GM21723 (cell line): ENCODE measurements at regions not wholly inside any gene's neighbourhood (a gene's known extent, or its start where the extent isn't known, plus 50 kb on each side); places are given as distances from the start of the nearest gene placed in this dataset.
A peak's percentile ranks its signal among the peaks of the same experiment; 100 is the strongest.

ENCODE experiments used
- ATAC-seq: cut with Tn5 transposase; IDR thresholded peaks from one replicate; pipeline ENCODE4 v1.9.1; 2021; ENCODE audit warnings: mild to moderate bottlenecking, moderate library complexity; ENCODE audit not compliant: unreplicated experiment

DNA sequence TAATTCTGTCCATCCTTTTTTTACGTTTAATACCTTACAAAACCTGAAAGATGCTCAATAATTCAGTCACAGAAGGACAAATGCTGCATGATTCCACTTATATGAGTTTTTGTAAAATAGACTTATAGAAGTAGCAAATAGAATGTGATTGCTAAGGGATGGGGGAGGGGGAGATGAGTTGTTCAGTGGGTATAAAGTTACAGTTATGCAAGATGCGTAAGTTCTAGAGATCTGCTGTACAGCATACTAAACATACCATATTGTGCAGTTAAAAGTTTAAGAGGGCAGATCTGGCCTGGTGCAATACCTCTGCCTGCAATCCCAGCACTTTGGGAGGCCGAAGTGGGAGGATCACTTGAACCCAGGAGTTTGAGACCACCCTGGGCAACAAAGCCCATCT is 78.8 kb downstream of the TET3 start:
- ATAC-seq = no peak

- ATAC-seq = no peak
Observed at GRCh38 chr2:74065456-74065855, 80.7 kb downstream of the TET3 start.

DNA sequence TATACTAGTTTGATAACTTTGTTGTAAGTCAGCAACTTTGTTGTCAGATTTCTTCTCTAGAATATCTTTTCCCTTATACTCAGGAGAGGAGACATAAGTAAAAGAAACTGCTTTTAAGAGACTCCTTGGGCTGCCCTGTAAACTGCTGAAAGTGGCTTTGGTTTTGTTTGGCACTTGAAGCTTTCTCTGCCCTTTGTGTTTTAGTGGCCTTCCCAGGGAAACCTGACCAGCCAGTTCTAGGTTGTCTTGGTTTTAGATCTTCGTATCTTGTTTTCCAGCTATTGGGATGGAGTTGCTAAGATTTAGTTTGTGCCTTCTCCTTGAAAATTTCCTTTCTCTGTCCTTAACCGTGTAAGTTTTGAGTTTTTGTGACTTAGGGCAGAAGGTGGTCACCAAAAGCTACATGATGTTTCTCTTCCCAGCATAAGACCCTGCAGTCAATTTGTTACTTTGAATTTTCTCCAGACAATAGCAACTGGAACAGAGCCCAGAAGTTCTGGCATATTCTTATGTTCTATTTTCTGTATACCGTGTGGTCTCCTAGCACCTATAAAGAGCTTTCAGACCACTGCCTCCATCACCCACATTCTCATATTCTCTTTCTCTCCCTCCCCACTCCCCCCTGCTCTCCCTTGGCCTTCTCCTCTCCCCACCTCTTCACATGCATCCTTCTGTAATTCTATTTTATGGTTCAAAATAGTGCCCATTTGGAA is 81.1 kb downstream of the BOLA3 start:
- ATAC-seq = no peak

GRCh38 chr2:74067221-74067747 is 80.4 kb downstream of the BOLA3 start:
- no peak for ATAC-seq

DNA sequence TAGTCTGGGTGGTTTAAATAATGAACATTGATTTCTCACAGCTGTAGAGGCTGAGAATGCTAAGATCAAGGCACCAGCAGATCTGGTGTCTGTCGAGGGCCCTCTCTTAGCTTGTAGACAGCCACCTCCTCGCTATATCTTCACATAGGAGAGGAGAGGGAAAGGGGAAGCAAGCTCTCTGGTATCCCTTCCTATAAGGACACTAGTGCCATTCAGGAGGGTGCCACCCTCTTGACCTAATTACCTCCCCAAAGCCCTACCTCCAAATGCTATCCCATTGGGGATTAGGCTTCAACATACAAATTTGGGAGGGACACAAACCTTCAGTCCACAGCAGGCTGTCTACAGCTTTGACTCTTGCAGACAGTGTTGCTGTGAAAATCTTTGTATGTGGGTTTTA is 76.7 kb downstream of the BOLA3 start:
- ATAC-seq = no peak

DNA sequence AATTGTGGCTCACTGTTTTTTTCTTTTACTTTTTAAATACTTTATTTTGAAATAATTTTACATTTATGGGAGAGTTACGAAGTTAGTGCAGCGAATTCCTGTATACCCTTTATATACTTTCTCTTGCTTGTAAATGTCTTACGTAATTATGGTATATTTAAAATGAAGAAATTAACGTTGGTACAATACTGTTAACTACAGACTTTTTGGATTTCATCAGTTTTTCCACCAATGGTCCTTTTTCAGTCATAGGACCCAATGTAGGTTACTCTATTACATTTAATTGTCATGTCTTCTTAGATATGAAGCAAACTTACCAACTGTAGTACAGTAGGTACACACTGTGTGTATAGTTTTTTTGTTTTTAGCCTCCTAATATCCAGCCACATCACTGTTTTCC is 76.3 kb downstream of the BOLA3 start:
- no peak for ATAC-seq

GRCh38 chr2:74072565-74072964 is 75.1 kb downstream of the BOLA3 start:
- ATAC-seq = no peak

DNA sequence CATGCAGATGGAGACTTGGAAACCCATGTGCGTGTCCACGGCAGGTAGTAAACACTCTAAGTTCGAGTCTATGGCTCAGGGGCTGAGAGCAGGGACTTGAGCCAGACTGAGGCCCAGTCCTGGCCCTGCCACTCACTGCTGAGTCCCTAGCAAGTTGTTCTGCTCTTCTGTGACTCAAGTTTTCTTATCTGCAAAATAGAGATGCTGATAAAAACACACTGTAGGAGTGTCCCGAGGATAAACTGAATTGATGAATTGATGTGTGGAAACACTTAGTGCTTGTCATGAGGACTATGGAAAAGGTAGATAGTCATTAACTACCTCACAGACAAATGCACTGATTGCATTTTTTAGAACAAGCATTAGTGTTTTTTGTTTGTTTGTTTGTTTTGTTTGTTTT is 73.2 kb downstream of the BOLA3 start:
- ATAC-seq = no peak

- no peak for ATAC-seq
Observed at GRCh38 chr2:74076074-74076470, 71.6 kb downstream of the BOLA3 start.

DNA sequence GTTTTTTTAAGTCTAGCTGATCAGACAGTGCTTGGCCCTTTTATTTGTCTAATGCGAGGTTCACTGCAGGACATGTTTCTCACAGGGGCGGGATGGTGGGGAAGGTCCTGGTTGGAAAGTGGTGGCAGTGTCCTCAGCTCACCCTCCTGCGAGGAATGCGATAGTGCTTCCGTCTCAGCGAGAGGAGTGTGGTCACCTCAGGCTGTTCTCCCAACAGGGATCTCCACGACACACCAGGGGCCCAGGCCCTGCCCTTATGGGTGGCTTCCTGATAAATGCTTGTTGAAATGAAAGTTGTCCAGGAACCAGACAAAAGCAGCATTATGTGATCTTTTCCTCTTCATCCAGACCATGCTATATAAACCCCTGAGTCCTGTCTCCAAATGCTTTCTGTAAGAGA is 70.1 kb downstream of the BOLA3 start:
- no peak for ATAC-seq

DNA sequence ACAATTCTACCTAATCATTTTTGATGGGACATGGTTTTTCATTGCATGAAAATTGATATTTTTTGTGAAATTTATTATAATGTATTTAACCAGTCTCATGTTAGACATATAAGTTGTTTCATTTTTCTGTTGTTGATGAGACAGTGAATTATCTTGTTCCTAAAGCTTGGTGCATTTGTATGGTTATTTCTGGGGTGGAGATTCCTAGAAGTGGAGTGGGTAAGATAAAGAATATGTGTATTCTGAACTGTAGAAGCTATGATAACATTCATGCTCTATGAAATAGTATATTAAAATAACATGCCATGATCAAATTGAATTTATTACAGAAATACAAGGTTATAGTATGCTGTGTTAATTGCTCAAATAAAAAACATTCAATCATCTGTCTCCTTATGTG is 69.2 kb downstream of the BOLA3 start:
- no peak for ATAC-seq

DNA sequence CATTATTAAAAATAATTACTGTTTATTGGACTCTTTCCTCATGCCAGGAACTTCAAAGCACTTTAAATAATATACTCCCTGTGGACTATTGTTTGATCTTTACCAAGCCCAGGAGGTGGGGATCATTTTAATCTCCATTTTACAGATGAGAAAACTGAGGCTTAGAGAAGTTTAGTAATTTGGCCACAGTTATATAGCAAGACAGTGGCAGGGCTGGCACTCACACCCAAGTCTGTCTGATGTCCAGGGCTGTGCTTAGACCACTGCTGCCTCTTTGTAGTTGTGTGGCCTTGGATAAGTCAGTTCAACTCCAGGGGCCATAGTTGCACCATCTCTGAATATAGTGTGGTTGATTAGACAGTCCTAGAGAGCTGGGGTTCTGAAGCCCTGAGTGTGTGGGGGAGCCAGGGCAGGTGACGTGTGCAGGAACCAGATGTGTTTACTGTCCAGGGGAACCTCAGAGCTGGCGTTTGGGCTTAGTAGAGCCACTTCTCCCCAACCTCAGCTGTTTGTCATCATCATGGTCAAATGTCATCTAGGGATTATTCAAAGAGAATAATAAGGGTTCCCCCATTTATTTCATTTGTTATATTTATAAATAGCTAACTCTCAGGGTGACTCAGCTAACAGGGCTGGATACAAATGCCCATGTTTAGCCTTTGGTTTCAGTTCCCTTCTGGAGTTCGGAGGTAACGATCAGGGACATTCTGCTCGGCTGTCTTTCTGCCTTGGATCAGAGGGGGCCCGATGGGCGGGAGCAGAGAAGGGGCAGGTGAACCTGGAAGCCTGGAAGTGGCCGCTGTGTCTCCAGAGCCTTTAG is 68.0 kb downstream of the BOLA3 start:
- peak; percentile 83 for ATAC-seq

- ATAC-seq = peak; percentile 31
Observed at GRCh38 chr2:74080346-74080745, 67.4 kb downstream of the BOLA3 start.

- no peak for ATAC-seq
Observed at GRCh38 chr2:74081030-74081762, 66.5 kb downstream of the BOLA3 start.

DNA sequence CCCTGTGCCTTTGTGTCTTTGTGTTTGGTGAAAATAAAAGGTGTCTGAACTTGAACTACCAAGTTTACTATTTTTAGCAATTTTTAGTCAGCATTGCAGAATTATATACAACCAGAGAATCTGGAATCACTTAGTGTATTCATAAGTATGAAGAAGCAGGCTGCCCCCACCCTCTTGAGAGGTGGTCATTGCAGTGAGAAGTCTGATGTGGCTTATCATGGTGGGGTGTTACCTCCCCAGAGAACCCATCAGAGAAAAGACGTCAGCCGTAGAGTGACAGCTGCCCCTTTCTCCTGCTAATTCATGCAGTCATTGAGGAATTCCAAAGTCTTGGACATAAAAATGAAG is 66.0 kb downstream of the BOLA3 start:
- ATAC-seq = no peak

DNA sequence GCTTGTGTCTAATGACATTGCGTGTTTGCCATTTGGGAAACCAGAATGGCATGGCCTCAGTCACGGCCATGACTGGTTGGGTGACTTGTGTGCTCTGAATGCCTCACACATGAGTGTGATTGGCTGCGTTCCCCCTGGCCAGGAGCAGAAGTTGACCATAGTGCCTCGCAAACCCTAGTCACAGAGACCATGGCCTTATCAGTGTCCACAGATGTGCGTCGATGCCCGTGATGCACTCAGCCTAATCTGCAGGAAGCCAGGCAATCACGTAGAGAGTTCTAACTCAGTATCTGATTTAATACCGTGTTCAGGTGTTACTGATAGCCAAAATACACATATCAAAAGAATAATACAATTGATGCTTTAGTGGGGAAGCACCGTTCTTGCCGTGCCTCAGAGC is 64.0 kb downstream of the BOLA3 start:
- ATAC-seq = no peak
